ENCODE measurements at regions not wholly inside any gene's neighbourhood (a gene's known extent, or its start where the extent isn't known, plus 50 kb on each side); places are given as distances from the start of the nearest gene placed in this dataset.
"Not testable (repeated sequence)": the region's sequence is repeated elsewhere in the genome, so short reads cannot be mapped to it uniquely, and the experiment has no call there.

DNA sequence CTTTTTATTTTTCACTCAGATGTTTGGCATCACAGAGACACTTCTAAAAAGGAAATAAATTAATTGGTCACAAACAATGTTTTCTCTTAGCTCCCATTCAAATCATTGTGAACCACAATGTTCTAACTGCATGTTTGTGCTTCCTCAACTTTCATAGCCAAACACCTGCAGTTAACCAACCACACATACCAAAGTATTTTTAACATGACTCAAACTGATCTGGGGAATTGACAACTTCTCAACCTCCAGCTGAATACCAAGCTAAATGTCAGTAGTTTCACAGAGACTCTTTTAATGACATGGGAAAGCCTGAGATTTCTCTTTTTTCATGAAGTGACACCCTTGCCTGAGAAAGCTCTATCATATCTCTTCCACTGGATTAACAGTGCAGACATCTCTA is 217.9 kb upstream of the MME start:
- TF ChIP-seq POLR2AphosphoS5 (IDR thresholded peaks at IDR 0.05) = no peak
- TF ChIP-seq, protein P1, sequence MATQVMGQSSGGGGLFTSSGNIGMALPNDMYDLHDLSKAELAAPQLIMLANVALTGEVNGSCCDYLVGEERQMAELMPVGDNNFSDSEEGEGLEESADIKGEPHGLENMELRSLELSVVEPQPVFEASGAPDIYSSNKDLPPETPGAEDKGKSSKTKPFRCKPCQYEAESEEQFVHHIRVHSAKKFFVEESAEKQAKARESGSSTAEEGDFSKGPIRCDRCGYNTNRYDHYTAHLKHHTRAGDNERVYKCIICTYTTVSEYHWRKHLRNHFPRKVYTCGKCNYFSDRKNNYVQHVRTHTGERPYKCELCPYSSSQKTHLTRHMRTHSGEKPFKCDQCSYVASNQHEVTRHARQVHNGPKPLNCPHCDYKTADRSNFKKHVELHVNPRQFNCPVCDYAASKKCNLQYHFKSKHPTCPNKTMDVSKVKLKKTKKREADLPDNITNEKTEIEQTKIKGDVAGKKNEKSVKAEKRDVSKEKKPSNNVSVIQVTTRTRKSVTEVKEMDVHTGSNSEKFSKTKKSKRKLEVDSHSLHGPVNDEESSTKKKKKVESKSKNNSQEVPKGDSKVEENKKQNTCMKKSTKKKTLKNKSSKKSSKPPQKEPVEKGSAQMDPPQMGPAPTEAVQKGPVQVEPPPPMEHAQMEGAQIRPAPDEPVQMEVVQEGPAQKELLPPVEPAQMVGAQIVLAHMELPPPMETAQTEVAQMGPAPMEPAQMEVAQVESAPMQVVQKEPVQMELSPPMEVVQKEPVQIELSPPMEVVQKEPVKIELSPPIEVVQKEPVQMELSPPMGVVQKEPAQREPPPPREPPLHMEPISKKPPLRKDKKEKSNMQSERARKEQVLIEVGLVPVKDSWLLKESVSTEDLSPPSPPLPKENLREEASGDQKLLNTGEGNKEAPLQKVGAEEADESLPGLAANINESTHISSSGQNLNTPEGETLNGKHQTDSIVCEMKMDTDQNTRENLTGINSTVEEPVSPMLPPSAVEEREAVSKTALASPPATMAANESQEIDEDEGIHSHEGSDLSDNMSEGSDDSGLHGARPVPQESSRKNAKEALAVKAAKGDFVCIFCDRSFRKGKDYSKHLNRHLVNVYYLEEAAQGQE (IDR thresholded peaks at IDR 0.05; ENCODE audit: borderline replicate concordance) = no peak
- no peak for TF ChIP-seq TAF1 (IDR thresholded peaks at IDR 0.05; ENCODE audit: low read depth)
- TF ChIP-seq RAD21 (conservative IDR thresholded peaks at IDR 0.05) = no peak
- TF ChIP-seq MXI1 (conservative IDR thresholded peaks at IDR 0.05; ENCODE audit: poor library complexity, severe bottlenecking) = no peak
- no peak for TF ChIP-seq EZH2 (IDR thresholded peaks at IDR 0.05; ENCODE audit: borderline replicate concordance, insufficient read depth, low read length, poor library complexity, severe bottlenecking)
- no peak for TF ChIP-seq SMC3 (conservative IDR thresholded peaks at IDR 0.05; ENCODE audit: poor library complexity)
- no peak overlapping the region for H3K4me3 ChIP-seq (ENCODE audit: low read length)
- H2AFZ ChIP-seq (ENCODE audit: low read depth, low read length) = no peak overlapping the region
- no peak overlapping the region for H3K9ac ChIP-seq (ENCODE audit: low read length)
- no peaks in the 10 kb centered on the region for H3K36me3 ChIP-seq (ENCODE audit: insufficient read depth, low read length)
- no peaks in the 10 kb centered on the region for H3F3A ChIP-seq (ENCODE audit: insufficient read depth, low read length, poor library complexity, severe bottlenecking)
- H3K27ac ChIP-seq (ENCODE audit: low read length) = no peak overlapping the region
- H3K9me2 ChIP-seq (ENCODE audit: insufficient read depth, low read length) = no peaks in the 10 kb centered on the region
- H3K79me2 ChIP-seq (replicated peaks; ENCODE audit: insufficient read depth, low read length) = no peaks in the 10 kb centered on the region
- no peaks in the 10 kb centered on the region for H3K27me3 ChIP-seq (ENCODE audit: insufficient read depth, low read depth, low read length)
- H3K9me3 ChIP-seq (ENCODE audit: low read length) = no peaks in the 10 kb centered on the region
- no peak overlapping the region for H3K4me2 ChIP-seq (ENCODE audit: low read length)
- H4K20me1 ChIP-seq (ENCODE audit: insufficient read depth) = no peaks in the 10 kb centered on the region

DNA sequence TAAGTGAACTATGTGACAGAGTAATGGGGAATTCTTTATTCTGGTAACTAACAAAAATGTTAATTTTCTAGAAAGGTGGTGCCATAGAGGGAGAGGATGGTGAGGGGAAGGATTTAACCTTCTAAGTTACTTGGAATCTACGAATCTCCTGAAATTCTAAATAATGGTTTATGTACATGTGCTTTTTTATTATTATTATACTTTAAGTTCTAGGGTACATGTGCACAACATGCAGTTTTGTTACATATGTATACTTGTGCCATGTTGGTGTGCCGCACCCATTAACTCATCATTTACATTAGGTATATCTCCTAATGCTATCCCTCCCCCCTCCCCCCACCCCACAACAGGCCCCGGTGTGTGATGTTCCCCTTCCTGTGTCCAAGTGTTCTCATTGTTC is 227.1 kb upstream of the MME start:
- H3K9me3 ChIP-seq (ENCODE audit: low read length); H4K20me1 ChIP-seq (ENCODE audit: insufficient read depth); H3K79me2 ChIP-seq (replicated peaks; ENCODE audit: insufficient read depth, low read length); H3K27ac ChIP-seq (ENCODE audit: low read length); H3K4me2 ChIP-seq (ENCODE audit: low read length); H2AFZ ChIP-seq (ENCODE audit: low read depth, low read length); H3K9me2 ChIP-seq (ENCODE audit: insufficient read depth, low read length); H3K9ac ChIP-seq (ENCODE audit: low read length); H3K36me3 ChIP-seq (ENCODE audit: insufficient read depth, low read length); H3F3A ChIP-seq (ENCODE audit: insufficient read depth, low read length, poor library complexity, severe bottlenecking); H3K27me3 ChIP-seq (ENCODE audit: insufficient read depth, low read depth, low read length); H3K4me3 ChIP-seq (ENCODE audit: low read length): not testable (repeated sequence)

DNA sequence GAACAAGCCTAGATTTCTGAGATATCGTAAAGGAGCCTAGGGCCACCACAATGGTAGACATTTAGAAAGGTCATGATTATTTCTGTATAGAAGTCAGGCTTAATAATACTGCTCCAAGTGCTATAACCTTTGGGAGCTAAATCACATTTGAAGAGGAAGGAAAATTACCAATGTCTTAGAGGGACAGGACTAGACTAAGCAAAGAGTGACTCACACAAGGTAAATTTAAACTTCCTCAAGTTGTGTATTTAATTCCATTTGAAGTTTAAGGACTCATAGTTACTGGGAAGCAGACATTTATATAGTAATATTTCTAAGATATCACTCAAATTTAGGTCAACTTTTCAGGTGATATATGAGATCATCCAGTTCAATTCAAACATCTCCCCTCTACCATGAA is 227.6 kb upstream of the MME start:
- Histone ChIP-seq H3K27me3 (ENCODE audit: insufficient read depth, low read depth, low read length) (no peaks in the 10 kb centered on the region), H3K9ac (ENCODE audit: low read length) (no peak overlapping the region), H3K4me3 (ENCODE audit: low read length) (no peak overlapping the region), H3K9me3 (ENCODE audit: low read length) (no peaks in the 10 kb centered on the region), H3F3A (ENCODE audit: insufficient read depth, low read length, poor library complexity, severe bottlenecking) (no peaks in the 10 kb centered on the region), H3K9me2 (ENCODE audit: insufficient read depth, low read length) (no peaks in the 10 kb centered on the region), H3K79me2 (replicated peaks; ENCODE audit: insufficient read depth, low read length) (no peaks in the 10 kb centered on the region), H3K36me3 (ENCODE audit: insufficient read depth, low read length) (no peaks in the 10 kb centered on the region), H4K20me1 (ENCODE audit: insufficient read depth) (no peaks in the 10 kb centered on the region), H3K4me2 (ENCODE audit: low read length) (no peak overlapping the region), H2AFZ (ENCODE audit: low read depth, low read length) (no peak overlapping the region), H3K27ac (ENCODE audit: low read length) (no peak overlapping the region)
- TF ChIP-seq SMC3 (conservative IDR thresholded peaks at IDR 0.05; ENCODE audit: poor library complexity) (no peak), RAD21 (conservative IDR thresholded peaks at IDR 0.05) (no peak), TAF1 (IDR thresholded peaks at IDR 0.05; ENCODE audit: low read depth) (no peak), MXI1 (conservative IDR thresholded peaks at IDR 0.05; ENCODE audit: poor library complexity, severe bottlenecking) (no peak), POLR2AphosphoS5 (IDR thresholded peaks at IDR 0.05) (no peak), EZH2 (IDR thresholded peaks at IDR 0.05; ENCODE audit: borderline replicate concordance, insufficient read depth, low read length, poor library complexity, severe bottlenecking) (no peak), EP300 (conservative IDR thresholded peaks at IDR 0.05; ENCODE audit: poor library complexity, severe bottlenecking) (no peak)
- TF ChIP-seq, protein P2, sequence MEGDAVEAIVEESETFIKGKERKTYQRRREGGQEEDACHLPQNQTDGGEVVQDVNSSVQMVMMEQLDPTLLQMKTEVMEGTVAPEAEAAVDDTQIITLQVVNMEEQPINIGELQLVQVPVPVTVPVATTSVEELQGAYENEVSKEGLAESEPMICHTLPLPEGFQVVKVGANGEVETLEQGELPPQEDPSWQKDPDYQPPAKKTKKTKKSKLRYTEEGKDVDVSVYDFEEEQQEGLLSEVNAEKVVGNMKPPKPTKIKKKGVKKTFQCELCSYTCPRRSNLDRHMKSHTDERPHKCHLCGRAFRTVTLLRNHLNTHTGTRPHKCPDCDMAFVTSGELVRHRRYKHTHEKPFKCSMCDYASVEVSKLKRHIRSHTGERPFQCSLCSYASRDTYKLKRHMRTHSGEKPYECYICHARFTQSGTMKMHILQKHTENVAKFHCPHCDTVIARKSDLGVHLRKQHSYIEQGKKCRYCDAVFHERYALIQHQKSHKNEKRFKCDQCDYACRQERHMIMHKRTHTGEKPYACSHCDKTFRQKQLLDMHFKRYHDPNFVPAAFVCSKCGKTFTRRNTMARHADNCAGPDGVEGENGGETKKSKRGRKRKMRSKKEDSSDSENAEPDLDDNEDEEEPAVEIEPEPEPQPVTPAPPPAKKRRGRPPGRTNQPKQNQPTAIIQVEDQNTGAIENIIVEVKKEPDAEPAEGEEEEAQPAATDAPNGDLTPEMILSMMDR (IDR thresholded peaks at IDR 0.05; ENCODE audit: poor library complexity, severe bottlenecking) = no peak
- TF ChIP-seq, protein P1 (IDR thresholded peaks at IDR 0.05; ENCODE audit: borderline replicate concordance) = no peak

All from neural cell (in vitro differentiated cells).